Activated CD8-positive, alpha-beta T cell treated with anti-CD3 and anti-CD28 coated beads, Interleukin-2, amount 10 ng/mL, durations not matched to agents 7 days and 5 days (primary cell): ENCODE measurements at regions not wholly inside any gene's neighbourhood (a gene's known extent, or its start where the extent isn't known, plus 50 kb on each side); places are given as distances from the start of the nearest gene placed in this dataset.
"Not testable (repeated sequence)": the region's sequence is repeated elsewhere in the genome, so short reads cannot be mapped to it uniquely, and the experiment has no call there.

Experiments used
- ATAC-seq: fragments of 150-1000 bp; cut with Tn5 transposase; one replicate; pipeline ENCODE4 v1.10.0; 2021; ENCODE audit warnings: moderate library complexity
- CTCF ChIA-PET: fragments of 350-600 bp; sonication (Branson Sonifier 250); formaldehyde crosslinking; loops from one replicate; lab custom pipeline; 2021; ENCODE audit warnings: antibody characterized with exemption; lab: Charles Lee
- POLR2A ChIA-PET: fragments of 350-600 bp; sonication (Branson Sonifier 250); formaldehyde crosslinking; loops from one replicate; lab custom pipeline; 2021; ENCODE audit warnings: antibody characterized with exemption; lab: Charles Lee
- DNase-seq: peaks from one replicate; pipeline ENCODE4 v3.0.0-alpha.2; 2020
- H3K27ac Mint-ChIP-seq: one replicate; pipeline ENCODE4 v1.8.0; 2021; ENCODE audit warnings: mild to moderate bottlenecking, mixed read lengths
- H3K27me3 Mint-ChIP-seq: one replicate; pipeline ENCODE4 v1.8.0; 2021; ENCODE audit warnings: low read depth, mixed read lengths
- H3K36me3 Mint-ChIP-seq: one replicate; pipeline ENCODE4 v1.8.0; 2021; ENCODE audit warnings: low read depth, mixed read lengths
- H3K4me1 Mint-ChIP-seq: one replicate; pipeline ENCODE4 v1.8.0; 2021; ENCODE audit warnings: low read depth, mixed read lengths
- H3K4me3 Mint-ChIP-seq: one replicate; pipeline ENCODE4 v1.8.0; 2021; ENCODE audit warnings: mild to moderate bottlenecking, mixed read lengths
- H3K9me3 Mint-ChIP-seq: one replicate; pipeline ENCODE4 v1.8.0; 2022; ENCODE audit warnings: mixed read lengths; ENCODE audit not compliant: insufficient read depth

DNA sequence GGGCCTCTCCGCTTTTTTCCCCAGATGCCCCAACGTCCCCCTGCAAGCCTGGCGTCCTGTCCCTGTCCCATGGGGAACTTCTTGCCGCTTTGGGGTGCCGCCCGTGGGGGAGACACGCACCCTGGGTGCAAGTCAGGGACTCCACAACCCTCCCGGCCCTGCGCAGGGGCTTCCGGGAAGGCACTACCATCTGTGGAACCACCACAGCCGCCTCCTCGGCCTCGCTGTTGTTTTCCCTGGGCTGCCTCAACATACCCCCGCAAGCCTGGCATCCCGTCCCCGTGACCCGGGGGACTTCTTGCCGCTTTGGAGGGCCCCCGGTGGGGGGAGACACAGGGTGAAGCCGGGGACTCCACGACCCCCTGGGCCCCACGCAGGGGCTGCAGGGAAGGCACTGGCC, 238.4 kb downstream of the TUBA3C start:
- no peak overlapping the region for H3K4me3 Mint-ChIP-seq
- CTCF ChIA-PET, result no interaction called here
- DNase-seq (no peak), ATAC-seq (no peak)
- POLR2A ChIA-PET, result no interaction called here
- no peaks in the 10 kb centered on the region for H3K27me3 Mint-ChIP-seq
- H3K36me3 Mint-ChIP-seq, result no peaks in the 10 kb centered on the region
- no peak overlapping the region for H3K27ac Mint-ChIP-seq
- H3K4me1 Mint-ChIP-seq, result no peaks in the 10 kb centered on the region
- H3K9me3 Mint-ChIP-seq, result no peaks in the 10 kb centered on the region

DNA sequence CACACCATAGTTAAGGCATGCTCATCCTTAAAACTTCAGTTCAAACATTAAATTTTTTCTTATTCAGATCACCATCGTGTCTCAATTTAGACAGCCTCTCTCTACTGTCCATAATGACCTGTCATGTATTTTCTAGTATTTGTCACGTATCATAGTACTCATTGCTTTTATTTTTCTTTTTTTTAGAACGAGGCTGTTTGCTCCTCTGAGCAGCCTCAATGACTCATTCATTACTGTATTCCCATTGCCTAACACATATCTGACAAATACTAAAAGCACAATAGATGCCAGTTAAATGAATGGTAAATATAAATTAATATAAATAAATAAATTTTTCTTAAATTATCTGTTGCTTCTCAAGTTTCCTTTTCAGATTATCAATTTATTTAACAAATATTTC, 245.5 kb downstream of the TUBA3C start:
- no peaks in the 10 kb centered on the region for H3K4me1 Mint-ChIP-seq
- no peak overlapping the region for H3K27ac Mint-ChIP-seq
- H3K4me3 Mint-ChIP-seq, result no peak overlapping the region
- DNase-seq (no peak), ATAC-seq (no peak)
- no peaks in the 10 kb centered on the region for H3K9me3 Mint-ChIP-seq
- CTCF ChIA-PET, result no interaction called here
- POLR2A ChIA-PET, result no interaction called here
- H3K36me3 Mint-ChIP-seq, result no peaks in the 10 kb centered on the region
- no peaks in the 10 kb centered on the region for H3K27me3 Mint-ChIP-seq

DNA sequence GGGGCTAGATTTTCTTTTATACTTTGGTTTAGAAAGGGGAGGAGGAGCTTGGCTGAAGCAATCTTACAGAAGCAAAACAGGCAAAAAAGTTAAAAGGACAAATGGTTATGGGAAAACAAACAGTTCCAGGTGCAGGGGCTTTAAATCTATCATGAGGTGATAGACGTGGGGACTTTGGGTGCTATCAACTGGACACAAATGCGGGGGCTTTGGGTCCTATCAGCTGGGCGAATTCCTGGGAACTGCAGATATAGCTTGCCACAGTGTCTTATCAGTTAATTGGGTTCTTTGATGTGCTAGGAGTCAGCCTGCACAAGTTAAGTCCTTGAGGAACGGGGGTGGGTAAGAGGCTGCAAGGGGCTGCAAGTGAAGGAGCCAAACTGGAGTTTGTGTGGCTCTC, 260.6 kb downstream of the TUBA3C start:
- Mint-ChIP-seq H3K4me3 (no peak overlapping the region), H3K36me3 (no peaks in the 10 kb centered on the region), H3K4me1 (no peaks in the 10 kb centered on the region), H3K9me3 (peaks cover 4% of the 10 kb centered on the region), H3K27ac (no peak overlapping the region), H3K27me3 (no peaks in the 10 kb centered on the region)
- DNase-seq, result no peak
- POLR2A ChIA-PET, result no interaction called here
- ATAC-seq, result no peak
- CTCF ChIA-PET, result no interaction called here

DNA sequence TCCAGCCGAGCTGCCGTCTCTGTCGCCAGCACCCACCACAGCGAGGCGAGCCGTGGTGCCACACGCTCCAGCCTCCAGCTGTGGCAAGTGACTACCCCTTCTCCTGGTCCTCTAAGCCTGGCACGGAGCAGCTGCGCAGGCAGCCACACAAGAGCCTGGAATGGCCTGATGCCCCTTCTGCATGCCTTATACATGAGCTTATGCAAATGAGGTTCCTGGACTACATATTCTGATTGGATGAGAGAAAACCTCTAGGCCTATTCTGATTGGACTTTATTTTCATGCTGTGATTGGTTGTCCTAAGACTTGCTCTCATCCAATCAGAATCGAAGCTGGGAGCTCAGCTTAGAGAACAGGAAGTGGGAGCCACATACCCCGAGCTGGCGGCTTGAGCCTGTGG, 276.5 kb downstream of the TUBA3C start:
- H3K4me1 Mint-ChIP-seq, CTCF ChIA-PET, DNase-seq, H3K27me3 Mint-ChIP-seq, H3K4me3 Mint-ChIP-seq, H3K9me3 Mint-ChIP-seq, H3K27ac Mint-ChIP-seq, ATAC-seq, H3K36me3 Mint-ChIP-seq, POLR2A ChIA-PET: not testable (repeated sequence)

DNA sequence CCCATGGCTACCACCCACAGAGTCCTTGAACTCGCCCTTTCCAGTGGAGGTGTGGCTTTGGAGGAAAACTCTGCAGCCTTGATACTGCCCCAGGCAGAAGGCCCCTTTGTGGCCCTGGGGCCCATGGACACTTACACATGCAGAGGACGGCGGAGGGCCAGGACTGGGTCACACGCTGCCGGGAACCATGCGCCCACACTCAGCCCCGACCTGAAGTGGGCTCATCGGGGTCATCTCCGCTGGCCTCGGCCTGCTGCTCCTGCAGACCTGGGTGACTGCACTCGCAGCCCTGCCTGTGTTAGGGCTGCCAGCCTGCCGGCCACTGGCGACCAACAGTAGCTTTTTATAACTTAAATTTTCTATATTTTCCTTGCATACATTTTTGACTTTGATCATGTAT, 286.2 kb downstream of the TUBA3C start:
- H3K27me3 Mint-ChIP-seq, POLR2A ChIA-PET, CTCF ChIA-PET: not testable (repeated sequence)

DNA sequence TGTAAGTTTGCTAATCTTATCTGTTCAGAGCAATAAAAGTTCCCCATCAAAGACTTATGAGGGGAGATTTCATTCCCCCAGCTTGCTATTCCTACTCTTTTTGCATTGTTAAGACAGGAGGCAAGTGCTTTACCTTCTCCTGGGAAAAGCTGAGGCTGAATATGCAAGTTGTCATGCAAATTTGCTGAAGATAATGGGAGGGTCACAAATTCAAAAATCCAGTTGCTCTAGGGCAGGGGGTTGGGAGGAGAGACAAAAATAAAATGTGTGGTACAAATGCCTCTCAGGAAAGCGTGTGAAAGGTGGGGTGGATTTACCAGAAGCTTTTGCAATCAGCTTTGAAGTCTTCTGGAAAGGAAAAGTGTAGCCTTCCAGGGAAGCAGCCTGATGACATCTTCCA, 290.4 kb downstream of the TUBA3C start:
- POLR2A ChIA-PET, result not testable (repeated sequence)

More for the DNA sequence above, 286.2 kb downstream of the TUBA3C start:
- not testable (repeated sequence) for H3K4me3 Mint-ChIP-seq, H3K9me3 Mint-ChIP-seq, H3K36me3 Mint-ChIP-seq, H3K27ac Mint-ChIP-seq, DNase-seq, H3K4me1 Mint-ChIP-seq, ATAC-seq

DNA sequence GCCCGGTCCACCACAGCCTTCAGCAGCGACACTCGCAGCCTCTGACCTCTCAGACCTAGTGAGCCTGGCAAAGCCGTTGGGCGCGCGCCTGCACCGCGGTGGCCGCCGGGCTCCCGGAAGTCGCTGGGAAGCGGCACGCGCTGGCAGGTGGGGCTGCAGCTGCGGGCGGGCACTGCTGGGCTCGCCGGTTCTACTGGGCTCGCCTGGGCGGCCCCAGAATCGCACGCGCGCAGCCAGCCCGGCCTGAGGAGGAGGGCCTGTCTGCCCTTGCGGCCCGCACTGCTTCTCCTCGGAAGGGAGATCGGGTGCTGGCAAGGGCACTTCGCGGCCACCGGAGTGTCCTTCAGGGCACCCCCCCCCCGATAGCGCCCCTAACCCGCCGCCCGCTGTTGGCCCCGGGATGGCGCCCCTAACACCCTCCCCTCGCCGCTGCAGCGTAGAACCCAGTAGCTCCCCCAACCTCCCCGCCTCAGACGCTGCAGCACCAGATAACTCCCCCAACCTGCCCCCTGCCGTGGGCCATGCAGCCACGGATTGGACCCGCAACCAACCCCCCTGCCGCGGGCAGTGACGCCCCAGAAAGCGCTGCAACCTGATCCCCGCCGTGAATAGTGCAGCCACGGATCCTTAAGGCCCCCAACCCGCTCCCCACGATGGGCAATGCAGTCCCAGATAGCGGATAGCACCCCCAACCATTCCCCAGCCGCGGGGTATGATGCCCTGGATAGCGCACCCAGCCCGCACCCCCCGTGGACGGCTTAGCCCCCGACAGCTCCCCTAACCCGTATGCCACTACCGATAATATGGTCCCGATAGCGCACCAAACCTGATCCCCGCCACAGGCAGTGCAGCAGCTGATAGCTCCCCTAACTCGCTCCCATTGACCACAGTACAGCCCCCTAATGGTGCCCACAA, 306.5 kb downstream of the TUBA3C start:
- CTCF ChIA-PET, H3K4me3 Mint-ChIP-seq, H3K9me3 Mint-ChIP-seq, H3K27me3 Mint-ChIP-seq, H3K36me3 Mint-ChIP-seq, H3K27ac Mint-ChIP-seq, H3K4me1 Mint-ChIP-seq, POLR2A ChIA-PET, ATAC-seq, DNase-seq: not testable (repeated sequence)

More for the DNA sequence above, 290.4 kb downstream of the TUBA3C start:
- H3K27ac Mint-ChIP-seq, DNase-seq, H3K36me3 Mint-ChIP-seq, H3K4me1 Mint-ChIP-seq, ATAC-seq, CTCF ChIA-PET, H3K4me3 Mint-ChIP-seq, H3K27me3 Mint-ChIP-seq, H3K9me3 Mint-ChIP-seq: not testable (repeated sequence)

DNA sequence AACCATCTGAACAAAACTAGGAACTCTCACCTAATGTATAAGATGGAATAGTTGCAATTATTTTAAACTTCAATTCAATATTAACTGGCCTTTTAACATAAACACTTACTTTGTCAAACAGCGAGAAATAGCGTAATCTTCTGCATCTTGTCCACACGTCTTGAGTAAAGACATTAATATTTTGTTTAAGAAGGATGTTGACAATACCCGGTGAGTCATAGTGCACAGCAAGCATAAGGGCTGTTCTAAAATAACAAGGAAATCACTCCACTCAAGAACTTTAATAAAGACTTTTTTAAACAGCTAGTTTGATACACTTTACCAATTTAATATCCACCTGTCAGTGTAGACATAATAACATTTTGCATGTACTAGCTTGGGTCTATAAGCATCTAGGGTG, 311.1 kb downstream of the TUBA3C start:
- H3K27me3 Mint-ChIP-seq, DNase-seq, H3K4me3 Mint-ChIP-seq, H3K4me1 Mint-ChIP-seq, POLR2A ChIA-PET, H3K27ac Mint-ChIP-seq, H3K9me3 Mint-ChIP-seq, H3K36me3 Mint-ChIP-seq, ATAC-seq, CTCF ChIA-PET: not testable (repeated sequence)

DNA sequence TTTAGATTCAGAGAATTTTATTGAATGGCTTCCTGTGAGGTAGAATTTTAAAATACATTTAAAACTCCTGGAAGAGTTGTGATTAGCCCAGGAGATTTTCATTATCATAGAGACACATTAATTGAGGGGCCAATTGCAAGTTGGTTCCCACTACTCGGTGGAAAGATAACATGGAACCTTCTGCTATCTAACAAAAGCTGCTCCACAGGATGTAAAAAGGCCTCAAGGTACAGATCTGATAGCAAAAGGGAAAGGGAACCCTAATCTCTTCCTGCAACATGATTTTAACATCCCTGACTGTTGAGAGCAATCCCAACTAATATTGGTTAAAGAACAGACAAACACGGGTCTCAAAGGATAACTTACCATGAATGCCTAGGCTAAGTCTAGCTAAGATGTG, 312.3 kb downstream of the TUBA3C start:
- CTCF ChIA-PET, H3K9me3 Mint-ChIP-seq, H3K4me1 Mint-ChIP-seq, DNase-seq, H3K27ac Mint-ChIP-seq, ATAC-seq, H3K27me3 Mint-ChIP-seq, POLR2A ChIA-PET, H3K4me3 Mint-ChIP-seq, H3K36me3 Mint-ChIP-seq: not testable (repeated sequence)

DNA sequence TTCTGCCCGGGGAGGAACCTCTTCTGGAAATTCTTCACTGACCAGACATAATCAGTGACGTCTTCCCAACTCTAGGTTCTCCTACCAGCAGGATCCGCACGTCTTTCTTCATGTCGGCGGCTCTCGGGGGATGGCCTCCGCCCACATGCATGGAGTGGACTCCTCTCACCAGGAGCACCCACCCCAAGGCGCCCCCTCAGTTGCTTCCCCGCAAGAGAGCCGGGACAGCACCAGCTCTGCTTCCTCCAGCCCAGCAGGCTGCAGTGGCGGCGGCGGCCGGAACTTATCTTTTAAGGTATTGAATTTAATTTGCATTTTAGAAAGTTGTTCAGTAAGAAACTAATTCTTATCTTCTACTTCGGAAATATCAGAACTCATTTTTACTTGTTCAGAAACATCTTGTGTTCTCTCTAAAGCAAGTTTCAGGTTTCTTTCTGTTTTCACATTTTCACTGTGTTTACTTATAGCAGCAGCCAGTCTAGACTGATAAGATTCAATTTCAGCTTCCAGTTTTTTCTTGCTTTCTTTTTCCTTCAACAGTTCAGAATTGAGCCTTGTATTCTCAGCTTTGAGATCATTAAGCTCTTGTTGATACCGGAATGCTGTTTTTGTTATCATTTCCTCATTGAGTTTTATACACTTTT, 343.5 kb downstream of the TUBA3C start:
- H3K4me3 Mint-ChIP-seq, CTCF ChIA-PET, H3K36me3 Mint-ChIP-seq, H3K4me1 Mint-ChIP-seq, H3K27ac Mint-ChIP-seq, H3K9me3 Mint-ChIP-seq, DNase-seq, POLR2A ChIA-PET, H3K27me3 Mint-ChIP-seq, ATAC-seq: not testable (repeated sequence)

DNA sequence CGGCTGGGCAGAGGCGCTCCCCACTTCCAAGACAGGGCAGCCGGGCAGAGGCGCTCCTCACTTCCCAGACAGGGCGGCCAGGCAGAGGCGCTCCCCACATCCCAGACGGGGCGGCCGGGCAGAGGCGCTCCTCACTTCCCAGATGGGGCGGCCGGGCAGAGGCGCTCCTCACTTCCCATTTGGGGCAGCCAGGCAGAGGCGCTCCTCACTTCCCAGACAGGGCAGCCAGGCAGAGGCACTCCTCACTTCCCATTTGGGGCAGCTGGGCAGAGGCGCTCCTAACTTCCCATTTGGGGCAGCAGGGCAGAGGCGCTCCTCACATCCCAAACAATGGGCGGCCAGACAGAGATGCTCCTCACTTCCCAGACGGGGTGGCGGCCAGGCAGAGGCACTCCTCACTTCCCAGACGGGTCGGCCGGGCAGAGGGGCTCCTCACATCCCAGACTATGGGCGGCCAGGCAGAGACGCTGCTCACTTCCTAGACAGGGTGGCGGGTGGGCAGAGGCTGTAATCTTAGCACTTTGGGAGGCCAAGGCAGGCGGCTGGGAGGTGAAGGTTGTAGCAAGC, 344.4 kb downstream of the TUBA3C start:
- H3K36me3 Mint-ChIP-seq, DNase-seq, H3K4me1 Mint-ChIP-seq, POLR2A ChIA-PET, CTCF ChIA-PET, ATAC-seq, H3K4me3 Mint-ChIP-seq, H3K27ac Mint-ChIP-seq, H3K27me3 Mint-ChIP-seq, H3K9me3 Mint-ChIP-seq: not testable (repeated sequence)
